ENCODE measurements at regions not wholly inside any gene's neighbourhood (a gene's known extent, or its start where the extent isn't known, plus 50 kb on each side); places are given as distances from the start of the nearest gene placed in this dataset.

DNA sequence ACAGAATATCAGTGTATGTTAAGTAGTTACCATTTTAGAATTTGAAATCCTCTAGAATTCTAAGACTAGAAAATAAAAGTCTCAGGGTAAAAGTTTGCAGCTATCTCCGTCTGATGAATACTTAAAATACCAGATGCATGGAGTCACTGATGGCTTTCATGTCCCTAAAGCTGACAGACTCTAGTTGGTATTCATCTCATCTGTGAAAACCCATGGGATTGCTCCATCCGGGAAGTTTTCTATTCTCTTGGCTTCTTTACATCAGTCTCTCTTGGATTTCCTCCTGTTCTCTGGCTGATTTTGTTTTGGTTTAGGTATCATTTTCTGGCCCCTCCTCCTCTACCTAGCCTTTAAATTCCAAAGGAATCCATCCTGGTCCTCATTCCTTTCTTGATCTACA lies 465.6 kb upstream of the POU3F3 start (continued):
- no peak for TF ChIP-seq ZNF366 (tag by site-specific recombination; conservative IDR thresholded peaks at IDR 0.05)

DNA sequence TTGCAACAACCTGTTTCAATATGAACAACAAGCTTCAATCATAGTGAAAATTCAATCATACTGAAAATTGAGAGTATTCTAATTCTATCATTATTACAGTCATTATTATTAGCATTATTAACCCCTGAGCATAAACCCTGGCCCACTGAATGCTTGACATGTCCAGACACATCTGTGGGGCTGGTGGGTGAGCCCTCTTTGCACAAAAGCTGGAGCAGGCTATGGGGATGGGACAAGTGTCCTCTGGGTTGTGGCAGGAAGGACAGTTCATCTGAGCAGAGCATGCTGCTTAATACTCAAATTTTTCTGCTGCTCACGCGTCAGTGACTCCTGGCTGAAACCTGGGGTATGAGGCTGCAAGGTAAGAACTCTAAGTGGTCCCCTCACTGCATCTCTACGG lies 451.1 kb upstream of the POU3F3 start:
- no peaks in the 10 kb centered on the region for H3K9me3 ChIP-seq (ENCODE audit: control insufficient read depth, insufficient read depth, low read depth, low read length)
- no peaks in the 10 kb centered on the region for H3K36me3 ChIP-seq (ENCODE audit: control insufficient read depth in 2 of 2, insufficient read depth in 1 of 2, low read length in 2 of 2)
- H3K4me1 ChIP-seq (ENCODE audit: control insufficient read depth, insufficient read depth, low read length), result peaks cover 11% of the 10 kb centered on the region
- no peak for TF ChIP-seq ZNF184 (tag by site-specific recombination; IDR thresholded peaks at IDR 0.05)
- no peak for TF ChIP-seq TCF7L2 (IDR thresholded peaks at IDR 0.05; ENCODE audit: borderline replicate concordance, low read depth, low read length)
- CTCF ChIA-PET, result no interaction called here
- POLR2A ChIA-PET, result no interaction called here
- no peak overlapping the region for H3K27ac ChIP-seq (ENCODE audit: extremely low read depth, low read depth, low read length)
- no peak overlapping the region for H3K4me3 ChIP-seq (ENCODE audit: low read depth, low read length)

DNA sequence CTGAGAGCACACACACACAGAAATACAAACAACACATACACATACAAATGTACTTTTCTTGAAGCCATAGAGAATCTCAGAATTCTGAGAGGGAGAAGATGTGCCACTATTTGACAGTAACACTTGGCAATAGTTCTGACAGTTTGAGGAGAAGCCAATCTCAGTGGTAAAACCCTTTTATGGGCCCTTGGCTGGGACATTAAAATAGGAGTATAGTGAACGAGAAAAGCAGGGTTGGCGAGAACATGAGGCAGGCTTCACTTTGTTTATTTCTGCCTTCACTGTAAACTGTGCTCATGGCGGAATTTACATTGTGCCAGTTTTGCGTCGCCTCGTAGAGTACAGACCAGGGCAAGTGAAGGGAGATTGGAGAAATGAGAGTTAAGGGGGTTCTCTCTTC lies 449.4 kb upstream of the POU3F3 start:
- Histone ChIP-seq H3K4me1 (ENCODE audit: control insufficient read depth, insufficient read depth, low read length) (peaks cover 18% of the 10 kb centered on the region), H3K27ac (ENCODE audit: extremely low read depth, low read depth, low read length) (no peak overlapping the region), H3K36me3 (ENCODE audit: control insufficient read depth in 2 of 2, insufficient read depth in 1 of 2, low read length in 2 of 2) (no peaks in the 10 kb centered on the region), H3K4me3 (ENCODE audit: low read depth, low read length) (no peak overlapping the region), H3K9me3 (ENCODE audit: control insufficient read depth, insufficient read depth, low read depth, low read length) (no peaks in the 10 kb centered on the region)
- POLR2A ChIA-PET, result no interaction called here
- CTCF ChIA-PET, result interaction anchor here (0.6 kb wide), 1 partner anchor 1565 kb away, joined by 3 read pairs; no protein-coding TSS in a partner anchor
- TF ChIP-seq ZNF248 (tag by site-specific recombination; IDR thresholded peaks at IDR 0.05), result no peak
- TF ChIP-seq, protein P1, sequence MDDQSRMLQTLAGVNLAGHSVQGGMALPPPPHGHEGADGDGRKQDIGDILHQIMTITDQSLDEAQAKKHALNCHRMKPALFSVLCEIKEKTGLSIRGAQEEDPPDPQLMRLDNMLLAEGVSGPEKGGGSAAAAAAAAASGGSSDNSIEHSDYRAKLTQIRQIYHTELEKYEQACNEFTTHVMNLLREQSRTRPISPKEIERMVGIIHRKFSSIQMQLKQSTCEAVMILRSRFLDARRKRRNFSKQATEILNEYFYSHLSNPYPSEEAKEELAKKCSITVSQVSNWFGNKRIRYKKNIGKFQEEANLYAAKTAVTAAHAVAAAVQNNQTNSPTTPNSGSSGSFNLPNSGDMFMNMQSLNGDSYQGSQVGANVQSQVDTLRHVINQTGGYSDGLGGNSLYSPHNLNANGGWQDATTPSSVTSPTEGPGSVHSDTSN (CRISPR knock-in tag; IDR thresholded peaks at IDR 0.05), result no peak
- TF ChIP-seq ZNF830 (tag by site-specific recombination; IDR thresholded peaks at IDR 0.05; ENCODE audit: low read depth), result no peak
- TF ChIP-seq ZNF776 (tag by site-specific recombination; IDR thresholded peaks at IDR 0.05; ENCODE audit: borderline replicate concordance), result no peak
- no peak for TF ChIP-seq ZNF768 (tag by site-specific recombination; IDR thresholded peaks at IDR 0.05)
- no peak for TF ChIP-seq RBAK (tag by site-specific recombination; IDR thresholded peaks at IDR 0.05)
- TF ChIP-seq, protein P2, sequence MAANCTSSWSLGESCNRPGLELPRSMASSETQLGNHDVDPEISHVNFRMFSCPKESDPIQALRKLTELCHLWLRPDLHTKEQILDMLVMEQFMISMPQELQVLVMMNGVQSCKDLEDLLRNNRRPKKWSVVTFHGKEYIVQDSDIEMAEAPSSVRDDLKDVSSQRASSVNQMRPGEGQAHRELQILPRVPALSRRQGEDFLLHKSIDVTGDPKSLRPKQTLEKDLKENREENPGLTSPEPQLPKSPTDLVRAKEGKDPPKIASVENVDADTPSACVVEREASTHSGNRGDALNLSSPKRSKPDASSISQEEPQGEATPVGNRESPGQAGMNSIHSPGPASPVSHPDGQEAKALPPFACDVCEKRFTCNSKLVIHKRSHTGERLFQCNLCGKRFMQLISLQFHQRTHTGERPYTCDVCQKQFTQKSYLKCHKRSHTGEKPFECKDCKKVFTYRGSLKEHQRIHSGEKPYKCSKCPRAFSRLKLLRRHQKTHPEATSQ (tag by site-specific recombination; IDR thresholded peaks at IDR 0.05), result no peak
- TF ChIP-seq KLF7 (tag by site-specific recombination; IDR thresholded peaks at IDR 0.05; ENCODE audit: borderline replicate concordance), result no peak
- TF ChIP-seq, protein P3, sequence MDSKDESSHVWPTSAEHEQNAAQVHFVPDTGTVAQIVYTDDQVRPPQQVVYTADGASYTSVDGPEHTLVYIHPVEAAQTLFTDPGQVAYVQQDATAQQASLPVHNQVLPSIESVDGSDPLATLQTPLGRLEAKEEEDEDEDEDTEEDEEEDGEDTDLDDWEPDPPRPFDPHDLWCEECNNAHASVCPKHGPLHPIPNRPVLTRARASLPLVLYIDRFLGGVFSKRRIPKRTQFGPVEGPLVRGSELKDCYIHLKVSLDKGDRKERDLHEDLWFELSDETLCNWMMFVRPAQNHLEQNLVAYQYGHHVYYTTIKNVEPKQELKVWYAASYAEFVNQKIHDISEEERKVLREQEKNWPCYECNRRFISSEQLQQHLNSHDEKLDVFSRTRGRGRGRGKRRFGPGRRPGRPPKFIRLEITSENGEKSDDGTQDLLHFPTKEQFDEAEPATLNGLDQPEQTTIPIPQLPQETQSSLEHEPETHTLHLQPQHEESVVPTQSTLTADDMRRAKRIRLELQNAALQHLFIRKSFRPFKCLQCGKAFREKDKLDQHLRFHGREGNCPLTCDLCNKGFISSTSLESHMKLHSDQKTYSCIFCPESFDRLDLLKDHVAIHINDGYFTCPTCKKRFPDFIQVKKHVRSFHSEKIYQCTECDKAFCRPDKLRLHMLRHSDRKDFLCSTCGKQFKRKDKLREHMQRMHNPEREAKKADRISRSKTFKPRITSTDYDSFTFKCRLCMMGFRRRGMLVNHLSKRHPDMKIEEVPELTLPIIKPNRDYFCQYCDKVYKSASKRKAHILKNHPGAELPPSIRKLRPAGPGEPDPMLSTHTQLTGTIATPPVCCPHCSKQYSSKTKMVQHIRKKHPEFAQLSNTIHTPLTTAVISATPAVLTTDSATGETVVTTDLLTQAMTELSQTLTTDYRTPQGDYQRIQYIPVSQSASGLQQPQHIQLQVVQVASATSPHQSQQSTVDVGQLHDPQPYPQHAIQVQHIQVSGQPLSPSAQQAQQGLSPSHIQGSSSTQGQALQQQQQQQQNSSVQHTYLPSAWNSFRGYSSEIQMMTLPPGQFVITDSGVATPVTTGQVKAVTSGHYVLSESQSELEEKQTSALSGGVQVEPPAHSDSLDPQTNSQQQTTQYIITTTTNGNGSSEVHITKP (tag by site-specific recombination; IDR thresholded peaks at IDR 0.05), result no peak
- TF ChIP-seq ZNF223 (tag by site-specific recombination; IDR thresholded peaks at IDR 0.05), result no peak
- TF ChIP-seq, protein P4, sequence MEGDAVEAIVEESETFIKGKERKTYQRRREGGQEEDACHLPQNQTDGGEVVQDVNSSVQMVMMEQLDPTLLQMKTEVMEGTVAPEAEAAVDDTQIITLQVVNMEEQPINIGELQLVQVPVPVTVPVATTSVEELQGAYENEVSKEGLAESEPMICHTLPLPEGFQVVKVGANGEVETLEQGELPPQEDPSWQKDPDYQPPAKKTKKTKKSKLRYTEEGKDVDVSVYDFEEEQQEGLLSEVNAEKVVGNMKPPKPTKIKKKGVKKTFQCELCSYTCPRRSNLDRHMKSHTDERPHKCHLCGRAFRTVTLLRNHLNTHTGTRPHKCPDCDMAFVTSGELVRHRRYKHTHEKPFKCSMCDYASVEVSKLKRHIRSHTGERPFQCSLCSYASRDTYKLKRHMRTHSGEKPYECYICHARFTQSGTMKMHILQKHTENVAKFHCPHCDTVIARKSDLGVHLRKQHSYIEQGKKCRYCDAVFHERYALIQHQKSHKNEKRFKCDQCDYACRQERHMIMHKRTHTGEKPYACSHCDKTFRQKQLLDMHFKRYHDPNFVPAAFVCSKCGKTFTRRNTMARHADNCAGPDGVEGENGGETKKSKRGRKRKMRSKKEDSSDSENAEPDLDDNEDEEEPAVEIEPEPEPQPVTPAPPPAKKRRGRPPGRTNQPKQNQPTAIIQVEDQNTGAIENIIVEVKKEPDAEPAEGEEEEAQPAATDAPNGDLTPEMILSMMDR (tag by site-specific recombination; IDR thresholded peaks at IDR 0.05), result no peak
